Superior temporal gyrus (tissue), 1 donor: ENCODE measurements at regions not wholly inside any gene's neighbourhood (a gene's known extent, or its start where the extent isn't known, plus 50 kb on each side); places are given as distances from the start of the nearest gene placed in this dataset.
A peak's percentile ranks its signal among the peaks of the same experiment; 100 is the strongest.
"Not testable (repeated sequence)": the region's sequence is repeated elsewhere in the genome, so short reads cannot be mapped to it uniquely, and the experiment has no call there.

Experiments used
- DNase-seq: peaks from one replicate; pipeline ENCODE4 v3.0.0-alpha.2; 2016; ENCODE audit errors: extremely low spot score

DNA sequence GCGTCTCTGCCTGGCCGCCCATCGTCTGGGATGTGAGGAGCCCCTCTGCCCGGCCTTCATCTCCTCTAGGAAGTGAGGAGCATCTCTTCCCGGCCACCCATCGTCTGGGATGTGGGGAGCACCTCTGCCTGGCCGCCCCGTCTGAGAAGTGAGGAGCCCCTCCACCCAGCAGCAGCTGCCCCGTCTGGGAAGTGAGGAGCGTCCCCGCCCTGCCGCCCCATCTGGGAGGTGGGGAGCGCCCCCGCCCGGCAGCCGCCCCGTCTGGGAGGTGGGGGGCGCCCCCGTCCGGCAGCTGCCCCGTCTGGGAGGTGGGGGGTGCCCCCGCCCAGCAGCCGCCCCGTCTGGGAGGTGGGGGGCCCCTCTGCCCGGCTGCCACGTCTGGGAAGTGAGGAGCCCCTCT is 153.7 kb upstream of the MYRIP start:
- not testable (repeated sequence) for DNase-seq

GRCh38 chr3:39657075-39657474 is 152.3 kb upstream of the MYRIP start:
- DNase-seq, result no peak

DNA sequence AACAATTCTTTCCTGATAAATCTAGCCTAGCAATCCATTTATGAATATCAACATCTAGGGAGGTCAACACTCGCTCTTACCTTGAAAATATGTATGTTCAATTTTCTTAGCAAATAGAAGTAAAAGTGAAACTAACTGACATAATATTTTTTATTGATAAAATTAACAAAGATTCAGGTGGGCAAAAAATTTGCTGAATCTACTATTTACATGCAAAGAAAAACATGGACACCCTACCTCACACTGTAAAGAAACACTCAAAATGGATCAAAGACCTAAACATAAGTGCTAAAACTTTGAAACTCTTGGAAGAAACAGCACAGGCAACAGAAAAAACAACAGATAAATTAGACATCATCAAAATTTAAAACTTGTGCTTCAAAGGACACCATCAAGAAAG is 151.6 kb upstream of the MYRIP start:
- DNase-seq, result no peak

GRCh38 chr3:39664931-39665330 is 144.5 kb upstream of the MYRIP start:
- no peak for DNase-seq

- no peak for DNase-seq
These were observed 144.0 kb upstream of the MYRIP start for GRCh38 chr3:39665441-39665840.

- peak; percentile 74 for DNase-seq
These were observed 141.0 kb upstream of the MYRIP start for GRCh38 chr3:39668420-39668819.

- no peak for DNase-seq
These were observed 138.3 kb upstream of the MYRIP start for GRCh38 chr3:39671116-39671515.

DNA sequence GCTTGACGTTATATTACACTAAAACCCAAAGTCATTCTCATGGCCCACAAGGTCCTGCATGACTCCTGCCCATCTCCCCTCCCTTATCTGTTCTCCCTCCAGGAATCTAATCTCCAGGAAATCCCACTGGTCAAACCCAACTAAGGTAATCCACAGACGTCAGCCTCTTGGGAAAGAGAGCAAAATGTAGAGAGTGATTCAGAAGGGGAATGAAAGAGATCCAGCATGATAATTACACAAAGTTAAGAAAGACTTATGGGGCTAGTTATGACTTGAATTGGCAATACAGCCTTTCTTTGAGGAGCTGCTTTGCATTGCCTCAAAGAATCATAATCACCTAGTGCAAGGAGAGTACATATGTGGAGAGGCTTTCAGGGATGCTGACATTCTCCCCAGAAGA is 137.8 kb upstream of the MYRIP start:
- no peak for DNase-seq

DNA sequence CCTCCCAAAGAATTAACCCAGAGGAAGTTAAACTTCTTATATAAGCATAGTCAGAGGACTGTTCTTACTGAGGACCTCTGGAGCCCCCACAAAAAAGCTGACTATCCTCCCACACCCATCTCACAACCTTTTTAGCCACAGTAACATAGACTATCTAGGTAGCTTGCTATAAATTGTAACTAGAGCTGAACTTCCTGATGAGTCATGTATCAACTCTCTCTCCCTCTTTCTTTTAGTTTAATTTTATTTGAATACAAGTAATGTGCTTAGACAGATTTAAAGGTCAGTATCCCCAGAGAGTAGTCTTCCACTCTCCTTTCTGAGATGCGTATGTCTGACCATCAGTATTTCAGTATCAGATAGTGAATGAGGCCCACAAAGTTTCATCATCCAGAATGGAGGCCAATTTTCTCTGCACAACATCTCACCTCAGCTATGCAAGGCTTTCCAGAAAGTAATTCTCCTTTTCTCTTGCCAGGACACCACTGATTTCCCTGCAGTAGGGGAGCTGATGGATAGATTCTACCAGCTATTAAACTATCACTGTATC is 104.0 kb upstream of the MYRIP start:
- no peak for DNase-seq

- peak; percentile 63 for DNase-seq
These were observed 102.0 kb upstream of the MYRIP start for GRCh38 chr3:39707314-39707909.

DNA sequence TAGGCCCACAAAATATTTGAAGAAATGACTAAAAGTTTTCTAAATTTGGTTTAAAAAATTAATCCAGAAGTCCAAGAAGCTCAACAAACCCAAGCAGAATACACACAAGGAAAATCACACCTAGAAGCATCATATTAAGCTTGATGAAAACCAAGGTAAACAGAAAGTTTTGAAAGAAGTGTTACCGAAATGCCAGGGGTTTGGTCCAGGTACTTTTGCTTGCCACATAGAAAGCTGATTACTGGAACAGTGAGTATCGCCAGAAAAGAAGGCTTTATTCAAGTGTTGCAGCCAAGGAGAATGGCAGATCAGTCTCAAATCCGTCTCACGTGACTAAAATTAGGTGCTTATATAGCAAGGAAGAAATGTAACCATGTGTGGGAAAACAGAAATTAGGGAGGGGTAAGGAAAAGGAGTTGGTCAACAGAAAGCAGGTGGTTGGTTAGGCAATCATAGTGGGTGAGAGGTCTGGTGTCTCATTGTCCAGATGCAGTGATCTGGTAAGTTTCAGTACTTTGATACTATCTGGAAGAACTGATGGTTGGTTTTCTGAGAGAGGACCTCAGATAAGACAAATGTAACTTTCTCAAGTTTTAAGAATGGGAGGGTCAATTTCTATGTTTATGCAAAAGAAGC is 96.9 kb upstream of the MYRIP start:
- no peak for DNase-seq

DNA sequence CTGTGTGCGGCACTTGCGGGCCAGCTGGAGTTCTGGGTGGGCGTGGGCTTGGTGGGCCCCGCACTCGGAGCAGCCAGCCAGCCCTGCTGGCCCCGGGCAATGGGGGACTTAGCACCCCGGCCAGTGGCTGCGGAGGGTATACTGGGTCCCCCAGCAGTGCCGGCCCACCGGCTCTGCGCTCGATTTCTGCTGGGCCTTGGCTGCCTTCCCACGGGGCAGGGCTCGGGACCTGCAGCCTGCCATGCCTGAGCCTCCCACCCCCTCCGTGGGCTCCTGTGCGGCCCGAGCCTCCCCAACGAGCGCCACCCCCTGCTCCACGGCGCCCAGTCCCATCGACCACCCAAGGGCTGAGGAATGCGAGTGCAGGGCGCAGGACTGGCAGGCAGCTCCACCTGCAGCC is 96.1 kb upstream of the MYRIP start:
- DNase-seq, result not testable (repeated sequence)

DNA sequence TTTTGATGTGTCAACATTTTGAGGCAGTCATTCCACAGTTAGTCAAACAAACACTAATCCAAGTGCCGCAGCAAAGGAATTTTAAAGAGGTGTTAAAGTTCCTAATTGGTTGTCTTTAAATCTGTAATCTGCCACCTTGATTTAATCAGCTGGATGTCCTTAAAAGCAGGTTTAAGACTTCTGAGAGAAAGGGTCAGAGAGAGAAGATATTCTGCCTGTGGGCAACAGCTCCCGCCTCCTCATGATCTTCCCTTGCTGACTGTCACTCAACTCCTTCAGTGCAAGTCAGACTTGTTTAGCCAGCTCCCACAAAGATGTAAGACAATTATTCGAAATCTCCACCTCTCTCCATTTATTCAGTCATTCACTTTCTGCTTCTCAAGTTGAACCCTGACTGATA is 92.6 kb upstream of the MYRIP start:
- DNase-seq, result no peak

- no peak for DNase-seq
These were observed 90.5 kb upstream of the MYRIP start for GRCh38 chr3:39718674-39719595.

- no peak for DNase-seq
These were observed 88.3 kb upstream of the MYRIP start for GRCh38 chr3:39721076-39721475.

DNA sequence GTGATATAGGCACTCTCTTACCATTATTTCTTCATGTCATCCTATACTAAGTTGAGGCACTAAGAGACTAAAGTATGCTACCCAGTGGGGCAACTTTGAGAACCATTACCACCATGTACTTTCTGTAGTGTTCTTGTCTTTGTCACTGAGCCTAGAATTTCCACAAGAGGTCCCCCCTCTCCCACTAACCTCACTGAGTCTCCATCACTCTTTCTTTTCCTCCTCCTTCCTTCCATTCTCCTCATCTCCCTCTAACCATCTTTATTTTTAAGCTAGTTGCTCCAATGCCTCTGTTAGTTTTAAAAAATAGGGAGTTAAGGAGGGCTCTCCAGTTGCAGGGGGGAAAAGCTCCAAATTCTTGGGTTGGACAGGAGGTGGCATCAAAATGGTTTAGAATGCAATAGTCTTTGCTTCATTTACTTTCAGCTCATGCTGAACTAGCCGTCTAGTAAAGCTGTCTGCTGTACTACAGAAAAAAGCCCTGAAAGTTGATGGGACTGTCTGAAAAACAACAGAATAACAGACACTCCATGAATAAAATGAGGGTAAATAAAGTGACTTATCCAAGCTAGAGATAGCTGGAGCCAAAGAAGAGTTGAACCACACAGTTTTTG is 85.1 kb upstream of the MYRIP start:
- DNase-seq, result no peak

- DNase-seq, result no peak
These were observed 84.1 kb upstream of the MYRIP start for GRCh38 chr3:39725321-39725720.

DNA sequence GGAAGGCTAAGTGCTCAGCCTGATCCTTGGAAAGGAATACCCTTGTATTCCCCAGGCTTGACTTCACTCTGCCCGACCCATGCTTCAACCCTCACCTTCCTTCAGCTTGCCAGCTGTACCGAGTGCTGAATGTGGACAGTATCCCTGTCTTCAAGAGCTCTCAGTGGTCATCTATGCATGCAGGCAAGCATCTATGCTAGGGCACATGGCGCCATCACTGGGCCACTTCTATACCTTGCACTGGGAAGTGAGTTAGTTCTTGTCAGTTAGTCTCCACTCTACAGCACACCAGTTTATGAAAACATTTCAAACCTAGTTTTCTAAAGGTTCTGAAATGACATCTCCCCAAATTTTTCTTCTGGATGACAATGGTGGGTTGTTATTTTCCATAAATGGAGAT is 82.0 kb upstream of the MYRIP start:
- DNase-seq, result no peak

GRCh38 chr3:39733804-39734203 is 75.6 kb upstream of the MYRIP start:
- DNase-seq, result no peak

DNA sequence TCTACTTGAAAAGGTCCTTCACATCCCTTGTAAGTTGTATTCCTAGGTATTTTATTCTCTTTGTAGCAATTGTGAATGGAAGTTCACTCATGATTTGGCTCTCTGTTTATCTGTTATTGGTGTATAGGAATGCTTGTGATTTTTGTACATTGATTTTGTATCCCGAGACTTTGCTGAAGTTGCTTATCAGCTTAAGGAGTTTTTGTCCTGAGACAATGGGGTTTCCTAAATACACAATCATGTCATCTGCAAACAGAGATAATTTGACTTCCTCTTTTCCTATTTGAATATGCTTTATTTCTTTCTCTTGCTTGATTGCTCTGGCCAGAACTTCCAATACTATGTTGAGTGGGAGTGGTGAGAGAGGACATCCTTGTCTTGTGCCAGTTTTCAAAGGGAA is 69.8 kb upstream of the MYRIP start:
- DNase-seq, result not testable (repeated sequence)

DNA sequence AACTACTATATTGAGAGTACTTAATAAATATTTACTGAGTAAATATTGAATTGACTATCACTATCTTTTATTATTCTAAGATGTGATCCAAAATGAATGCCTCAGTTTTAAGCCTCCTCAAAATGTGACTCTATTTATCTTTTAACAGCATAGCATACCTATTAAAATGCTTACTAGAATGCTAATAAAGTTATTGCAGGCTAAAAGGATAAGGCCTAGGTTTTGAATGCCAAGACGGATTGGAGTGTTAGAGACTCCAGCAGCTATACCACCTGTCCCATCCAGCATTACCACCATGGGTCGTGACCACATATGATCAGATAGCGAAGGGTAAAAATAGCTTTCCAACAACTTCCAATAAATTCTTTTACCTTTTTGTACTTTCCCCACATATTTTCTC is 64.7 kb upstream of the MYRIP start:
- DNase-seq, result no peak

DNA sequence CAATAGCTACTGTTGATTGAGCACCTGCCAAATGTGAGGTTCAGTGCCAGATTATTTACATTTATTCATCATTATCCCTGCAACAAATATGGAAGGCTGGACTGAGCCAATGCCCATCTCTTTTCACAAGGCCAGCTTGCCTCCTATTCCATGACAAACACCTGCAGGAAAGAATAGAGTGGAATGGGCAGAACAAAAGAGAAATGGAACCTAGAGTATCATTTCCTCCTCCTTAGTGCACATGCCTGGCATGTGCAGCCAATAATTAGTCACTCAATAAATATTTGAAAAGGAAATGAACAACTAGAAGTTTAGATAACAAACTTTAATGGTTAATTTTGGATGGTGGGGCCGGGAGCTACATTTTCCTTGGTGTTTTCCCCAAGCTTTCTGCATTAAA is 61.4 kb upstream of the MYRIP start:
- no peak for DNase-seq
